Middle frontal gyrus (tissue), 1 donor: ENCODE measurements at regions not wholly inside any gene's neighbourhood (a gene's known extent, or its start where the extent isn't known, plus 50 kb on each side); places are given as distances from the start of the nearest gene placed in this dataset.
"Not testable (repeated sequence)": the region's sequence is repeated elsewhere in the genome, so short reads cannot be mapped to it uniquely, and the experiment has no call there.

Experiments used
- DNase-seq: peaks from one replicate; pipeline ENCODE4 v3.0.0-alpha.2; 2015; ENCODE audit warnings: low spot score; ENCODE audit errors: extremely low spot score

DNA sequence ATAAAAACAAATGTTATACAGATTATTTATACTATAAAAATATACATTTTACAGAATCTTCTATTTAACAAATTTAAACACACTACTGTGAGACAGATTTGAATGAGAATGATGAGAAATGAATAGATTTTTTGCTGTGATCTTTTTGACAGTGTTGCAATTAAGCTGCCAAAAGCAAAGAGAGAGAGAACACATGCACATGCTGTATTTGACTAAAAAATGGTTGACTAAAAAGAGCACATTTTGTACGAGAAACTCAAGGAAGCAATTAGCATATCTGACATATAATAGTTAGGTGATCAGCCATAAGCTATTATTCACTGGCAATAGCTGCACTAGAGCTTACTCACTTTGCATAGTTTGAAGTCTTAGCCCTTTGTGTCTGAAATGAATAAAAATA lies 115.8 kb downstream of the SYT10 start:
- DNase-seq = no peak

DNA sequence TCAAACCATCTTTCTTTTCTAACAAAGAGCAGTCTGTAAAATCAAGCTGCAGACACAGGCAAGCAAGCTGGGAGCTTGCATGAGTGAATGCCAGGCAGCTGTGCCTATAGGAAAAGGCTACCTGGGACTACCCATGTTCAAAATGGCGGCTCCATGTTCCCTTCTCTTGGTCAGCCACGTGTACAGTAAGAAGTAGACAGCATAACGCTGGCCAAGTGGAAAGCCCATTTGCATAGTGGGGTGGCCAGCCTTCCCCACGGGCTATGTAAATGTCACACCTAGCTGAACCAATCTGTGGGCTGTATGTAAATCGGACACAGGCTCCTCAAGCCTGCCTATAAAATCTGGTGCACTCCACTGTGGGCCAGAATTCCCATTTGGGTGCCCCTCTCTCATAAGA lies 117.1 kb downstream of the SYT10 start:
- DNase-seq = no peak

DNA sequence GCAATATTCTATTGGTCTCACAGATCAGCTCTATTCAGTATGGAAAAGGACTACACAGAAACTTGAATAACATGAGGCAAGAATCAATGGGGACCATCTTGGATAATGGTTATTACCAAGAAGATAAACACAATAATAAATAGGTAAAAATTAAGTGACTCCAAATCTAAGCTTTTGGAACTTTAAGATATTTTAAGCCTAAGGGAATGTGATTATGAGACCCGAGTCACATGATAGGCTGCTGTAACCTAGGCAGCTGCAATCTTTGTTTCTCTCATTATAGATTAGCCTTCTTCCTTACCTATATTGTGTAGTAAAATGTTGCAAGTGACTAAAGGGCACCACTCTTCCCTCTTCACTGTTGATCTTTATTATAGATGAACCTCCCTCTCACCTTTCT lies 121.9 kb downstream of the SYT10 start:
- no peak for DNase-seq

DNA sequence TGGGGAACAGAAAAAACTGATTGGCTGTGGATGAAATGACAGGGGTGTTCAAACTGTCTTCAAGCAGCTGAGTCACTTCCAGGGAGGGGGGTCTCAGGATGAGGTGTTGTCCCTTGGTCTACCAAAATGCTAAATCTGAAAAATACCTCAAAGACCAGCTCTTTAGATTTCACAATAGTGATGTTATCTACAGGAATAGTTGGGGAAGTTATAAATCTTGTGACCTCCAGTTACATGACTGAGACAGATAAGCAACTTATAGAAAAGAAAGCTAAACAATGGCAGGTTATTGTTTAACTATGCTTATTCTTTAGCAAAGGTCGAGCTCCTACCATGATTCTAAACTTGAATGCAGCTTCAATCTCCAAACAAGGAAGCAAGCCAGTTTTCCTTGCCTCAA lies 125.4 kb downstream of the SYT10 start:
- no peak for DNase-seq

DNA sequence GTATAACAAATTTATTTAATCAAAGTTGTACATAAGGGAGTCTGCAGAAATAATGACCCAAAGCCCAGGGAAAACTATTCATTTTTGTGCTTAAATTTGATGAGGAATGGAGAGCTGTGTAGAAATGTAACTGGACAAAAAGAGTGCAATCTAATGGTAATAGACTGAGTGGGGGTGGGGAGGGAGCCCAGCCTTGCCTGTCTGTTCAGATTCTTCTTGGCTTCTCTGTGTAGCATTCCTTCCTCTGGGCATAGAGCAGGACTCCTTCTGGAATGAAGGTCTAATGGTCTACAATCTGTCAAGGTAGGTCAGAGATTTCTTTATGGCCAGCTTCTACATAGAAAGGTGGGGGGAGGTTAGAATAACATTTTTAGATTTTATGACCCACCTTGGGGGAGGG lies 126.1 kb downstream of the SYT10 start:
- no peak for DNase-seq

DNA sequence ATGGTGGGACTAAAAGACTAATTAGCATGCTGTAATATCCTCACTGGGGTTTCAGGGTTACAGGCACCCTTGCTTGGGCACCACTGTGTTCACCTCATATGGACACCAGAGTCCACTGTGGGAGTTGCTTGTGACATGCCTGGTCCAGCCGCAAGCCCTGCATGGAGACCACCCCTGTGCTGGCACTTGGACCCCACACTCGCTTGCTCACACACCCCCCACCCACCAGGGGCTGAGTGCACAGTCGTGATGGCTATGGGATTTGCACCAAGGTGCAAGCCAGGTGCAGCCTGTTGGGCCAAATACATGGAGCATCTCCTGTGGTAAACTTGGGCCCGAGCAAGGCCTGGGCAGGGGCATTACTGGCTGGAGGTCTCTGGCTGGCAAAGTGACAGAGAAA lies 129.1 kb downstream of the SYT10 start:
- no peak for DNase-seq

DNA sequence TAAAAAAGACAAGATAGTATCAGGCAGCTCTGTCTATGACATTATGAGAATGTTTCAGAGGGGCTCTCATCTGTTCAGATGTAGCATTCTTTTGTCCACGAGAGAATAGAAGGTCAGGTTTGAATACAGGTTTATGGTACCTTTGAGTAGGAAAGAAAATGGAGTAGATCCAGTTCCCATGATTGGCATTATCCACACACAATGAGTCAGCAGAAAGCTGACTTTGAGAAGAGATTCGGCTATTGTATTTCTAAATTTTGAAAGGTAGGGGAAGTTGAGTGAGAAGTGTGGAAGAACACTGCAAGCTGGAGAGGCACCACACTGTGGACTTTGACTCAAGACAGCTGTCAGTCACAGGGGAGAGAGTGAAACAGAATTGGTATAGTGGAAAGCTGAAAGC lies 135.4 kb downstream of the SYT10 start:
- no peak for DNase-seq

DNA sequence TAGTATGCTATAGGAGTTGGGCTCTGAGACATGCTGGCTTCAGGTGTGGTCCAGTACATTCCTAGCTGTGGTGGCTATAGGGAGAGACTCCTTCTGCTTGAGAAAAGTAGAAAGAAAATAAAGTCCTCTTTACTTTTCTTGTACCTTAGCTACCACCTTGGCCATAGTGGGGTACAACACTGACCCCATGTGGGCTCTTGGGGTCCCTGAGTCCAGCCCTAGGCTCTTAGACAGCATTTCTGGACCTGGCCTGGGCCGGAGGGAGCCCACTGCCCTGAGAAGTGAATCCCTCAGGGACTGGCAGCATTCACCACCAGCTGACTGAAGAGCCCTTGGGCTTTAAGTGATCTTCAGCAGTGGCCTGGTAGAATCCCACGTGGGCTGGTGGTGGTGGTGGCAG lies 143.1 kb downstream of the SYT10 start:
- DNase-seq = no peak

DNA sequence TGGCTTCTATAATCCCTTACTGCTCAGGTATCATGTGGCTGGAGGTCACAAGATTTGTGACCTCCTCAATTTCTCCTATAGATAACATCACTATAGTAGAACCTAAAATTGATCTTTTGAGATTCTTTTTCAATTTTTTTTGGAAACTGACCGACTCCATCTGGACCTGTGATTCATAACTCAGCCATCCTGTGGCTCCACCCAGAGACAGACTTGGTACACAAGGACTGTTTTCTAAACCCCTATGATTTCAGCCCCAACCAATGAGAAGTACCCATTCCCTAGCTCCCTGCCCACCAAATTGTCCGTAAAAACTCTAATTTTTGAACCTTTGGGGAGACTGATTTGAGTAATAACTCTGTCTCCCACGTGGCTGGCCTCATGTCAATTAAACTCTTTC lies 148.9 kb downstream of the SYT10 start:
- no peak for DNase-seq

DNA sequence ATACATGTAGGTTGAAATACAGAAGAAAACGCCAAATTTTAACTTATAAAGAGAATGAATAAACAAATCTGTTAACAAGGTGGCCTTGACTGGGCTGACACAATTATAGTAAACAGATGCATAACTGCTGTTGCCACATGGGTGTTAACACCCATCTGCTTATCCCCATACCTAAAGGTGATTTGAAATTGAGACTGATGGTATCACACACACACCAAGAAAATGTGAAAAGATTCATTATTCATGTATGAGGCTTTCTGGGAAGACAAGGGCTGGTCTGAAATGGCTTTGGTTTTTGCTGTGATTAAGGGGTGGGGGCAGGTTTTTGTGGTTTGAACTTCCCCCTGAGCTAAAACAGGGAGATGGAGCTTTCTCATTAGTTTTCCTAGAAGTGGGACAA lies 156.6 kb downstream of the SYT10 start:
- no peak for DNase-seq

DNA sequence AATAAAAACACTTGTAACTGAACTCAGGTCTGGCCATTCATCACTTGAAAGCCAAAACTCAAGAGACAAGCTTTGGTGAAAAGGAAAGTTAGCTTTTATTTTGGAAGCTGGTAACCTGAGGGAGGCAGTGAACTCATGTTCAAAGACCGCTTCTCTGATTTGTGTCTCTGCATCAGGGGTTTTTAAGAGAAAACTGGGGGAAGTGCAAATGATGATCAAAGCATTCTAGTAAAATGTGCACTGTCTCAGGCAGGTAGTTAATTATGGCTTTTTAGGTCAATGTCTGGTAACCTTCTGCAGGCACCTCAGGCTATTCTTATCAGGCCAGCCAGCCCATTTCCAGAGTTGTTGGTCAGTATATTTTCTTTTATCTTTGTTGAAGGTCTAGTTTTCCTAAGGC lies 162.2 kb downstream of the SYT10 start:
- DNase-seq = no peak

DNA sequence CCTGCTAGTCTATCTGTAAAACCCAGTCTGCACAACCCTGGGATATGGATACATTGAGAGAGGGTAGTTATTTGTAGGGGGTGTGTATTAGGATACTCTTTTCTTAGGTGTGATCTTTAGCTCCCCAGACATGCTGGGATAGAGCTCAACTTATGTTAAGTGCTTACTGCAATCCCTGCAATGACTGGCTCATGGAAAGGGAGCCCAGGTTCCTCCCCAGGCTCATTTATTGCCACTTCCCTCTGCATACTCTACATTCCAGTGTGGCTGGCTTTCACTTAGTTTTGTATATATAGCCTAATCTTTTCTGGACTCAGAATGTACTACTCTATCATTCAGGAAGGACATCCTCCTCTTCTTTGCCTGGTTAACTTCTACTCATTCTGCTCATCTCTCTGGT lies 172.0 kb downstream of the SYT10 start:
- no peak for DNase-seq

DNA sequence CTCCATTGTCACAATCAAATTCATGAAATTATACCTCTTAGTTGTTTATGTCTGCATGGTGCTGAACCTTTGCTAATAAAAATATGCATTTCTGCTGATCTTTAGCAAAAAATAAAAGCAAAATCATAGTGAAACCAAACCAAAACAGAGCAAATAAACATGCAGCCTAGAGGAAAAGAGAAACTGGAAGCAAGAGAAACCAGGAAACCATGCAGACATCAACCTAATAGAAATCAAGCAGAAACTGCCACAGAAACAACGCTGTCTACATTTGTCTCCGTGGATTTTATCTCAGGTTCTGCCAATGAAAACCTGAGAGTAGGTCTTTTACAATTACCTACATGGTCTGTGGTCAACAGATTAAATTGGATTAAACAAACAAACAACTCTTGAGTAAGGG lies 173.7 kb downstream of the SYT10 start:
- DNase-seq = no peak

DNA sequence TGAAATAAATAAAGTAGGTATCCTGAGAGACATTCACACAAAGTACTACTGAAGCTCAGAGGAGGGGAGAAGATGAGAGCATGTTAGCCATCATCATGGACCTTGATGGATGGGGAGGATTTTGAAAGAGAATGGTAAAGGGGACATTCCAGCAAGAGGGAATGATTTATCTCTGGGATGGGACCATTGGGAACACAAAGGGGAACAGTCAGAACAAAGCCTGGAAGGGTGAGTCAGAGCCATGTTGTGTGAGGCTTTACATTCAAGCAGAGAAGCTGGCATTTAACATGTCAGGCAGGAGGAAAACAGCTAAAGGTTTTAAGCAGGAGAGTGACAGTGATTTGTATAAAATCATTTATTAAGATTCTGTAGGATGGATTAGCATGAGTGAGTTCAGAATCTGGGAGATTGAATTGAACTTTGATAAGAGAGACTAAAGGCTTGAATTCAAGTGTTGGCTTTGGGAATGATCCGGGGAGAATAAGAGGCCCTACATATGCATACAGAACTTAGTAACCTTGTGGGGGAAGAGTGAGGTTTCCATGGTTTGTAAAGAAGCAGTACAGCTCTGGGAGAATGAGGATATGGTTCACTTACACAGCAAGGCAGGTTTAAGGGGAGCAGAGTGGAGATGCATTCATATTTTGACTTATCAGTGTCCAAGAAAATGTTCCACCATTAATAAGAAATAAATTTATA lies 174.4 kb downstream of the SYT10 start:
- DNase-seq = no peak

DNA sequence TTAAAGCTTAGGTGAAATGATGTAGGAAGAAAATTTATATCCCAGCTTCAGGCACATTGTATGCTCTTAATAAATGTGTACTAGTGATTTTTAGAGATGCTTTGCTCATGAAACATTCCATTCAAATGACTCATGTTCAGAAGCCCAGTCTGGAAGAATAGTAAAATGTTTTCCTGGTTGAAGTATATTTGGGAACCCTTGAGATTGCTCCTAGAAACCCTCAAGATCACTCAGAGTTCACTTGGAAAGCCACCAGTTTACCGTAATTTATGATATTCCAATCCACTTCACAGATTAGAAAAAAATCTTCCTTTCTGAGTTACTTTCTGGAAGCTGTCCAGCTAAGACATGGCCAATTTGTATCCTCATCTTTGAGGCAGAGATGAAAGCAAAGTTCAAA lies 186.4 kb downstream of the SYT10 start:
- no peak for DNase-seq

DNA sequence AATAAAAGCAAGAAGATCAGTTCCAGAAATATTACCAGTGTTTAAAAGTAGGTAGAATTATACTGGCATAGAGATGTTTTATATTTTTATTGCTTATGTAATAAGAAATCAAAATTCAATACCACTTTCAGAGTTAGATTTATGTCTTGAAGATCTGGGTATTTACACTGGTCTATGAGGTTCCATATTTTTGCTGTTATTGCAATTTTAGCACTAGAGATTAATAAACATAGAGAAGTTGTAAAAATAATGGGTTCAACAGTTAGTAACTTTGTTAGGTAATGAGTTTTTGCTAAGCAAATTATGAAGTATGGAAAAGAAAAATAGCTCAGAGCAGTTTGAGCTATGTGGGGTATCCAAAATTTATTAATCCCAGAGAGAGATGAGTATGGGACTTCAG lies 188.1 kb downstream of the SYT10 start:
- DNase-seq = no peak

DNA sequence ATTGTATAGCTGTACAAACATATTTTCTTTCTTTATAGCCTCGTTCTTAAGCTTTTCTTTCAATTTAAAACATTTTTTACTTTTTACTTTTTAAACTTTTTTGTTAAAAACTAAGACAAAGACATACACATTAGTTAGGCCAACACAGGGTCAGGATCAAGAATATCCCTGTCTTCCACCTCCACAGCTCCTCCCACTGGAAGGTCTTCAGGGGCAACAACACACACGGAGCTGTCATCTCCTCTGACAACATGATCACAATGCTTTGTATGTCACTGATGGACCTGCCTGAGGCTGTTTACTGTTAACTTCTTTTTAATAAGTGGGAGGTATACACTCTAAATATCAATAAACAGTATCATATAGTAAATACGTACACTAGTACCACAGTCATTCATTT lies 191.3 kb downstream of the SYT10 start:
- no peak for DNase-seq

DNA sequence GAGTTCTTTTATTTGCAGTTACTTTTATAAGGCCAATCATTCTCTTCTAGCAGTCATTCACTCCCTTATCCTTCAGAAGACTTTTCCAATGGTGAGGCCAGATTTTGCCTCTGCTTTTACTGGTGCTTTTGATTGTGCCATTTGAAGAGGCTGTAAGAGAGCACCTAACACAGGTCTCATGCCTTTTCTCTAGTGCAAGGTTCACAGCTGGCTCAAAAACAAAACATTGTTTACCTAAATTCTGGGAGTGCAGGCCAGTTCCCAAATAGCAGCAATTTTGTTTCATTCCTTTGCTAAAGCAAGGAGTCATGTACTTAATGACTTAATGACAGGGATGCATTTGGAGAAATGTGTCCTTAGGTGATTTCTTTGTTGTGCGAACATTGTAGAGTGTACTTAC lies 192.0 kb downstream of the SYT10 start:
- DNase-seq = no peak

DNA sequence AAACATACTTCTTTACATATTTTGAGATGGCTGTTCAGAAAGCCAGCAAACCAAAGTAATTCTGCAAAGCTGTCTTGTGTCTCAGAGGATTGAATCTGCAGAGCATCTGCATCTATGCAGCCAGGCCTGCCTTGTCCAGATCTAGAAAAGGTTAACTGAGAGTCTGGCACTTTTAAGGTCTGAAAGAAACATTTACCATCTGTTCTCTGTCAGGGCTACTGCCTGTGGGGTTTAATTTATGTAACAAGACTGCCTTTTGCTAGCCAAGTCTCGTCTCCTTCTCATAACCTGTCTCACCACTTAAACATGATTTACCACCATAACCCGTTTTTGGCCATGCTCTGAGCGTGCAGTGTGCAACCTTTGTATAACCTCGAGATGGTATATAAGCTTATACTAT lies 194.2 kb downstream of the SYT10 start:
- no peak for DNase-seq

DNA sequence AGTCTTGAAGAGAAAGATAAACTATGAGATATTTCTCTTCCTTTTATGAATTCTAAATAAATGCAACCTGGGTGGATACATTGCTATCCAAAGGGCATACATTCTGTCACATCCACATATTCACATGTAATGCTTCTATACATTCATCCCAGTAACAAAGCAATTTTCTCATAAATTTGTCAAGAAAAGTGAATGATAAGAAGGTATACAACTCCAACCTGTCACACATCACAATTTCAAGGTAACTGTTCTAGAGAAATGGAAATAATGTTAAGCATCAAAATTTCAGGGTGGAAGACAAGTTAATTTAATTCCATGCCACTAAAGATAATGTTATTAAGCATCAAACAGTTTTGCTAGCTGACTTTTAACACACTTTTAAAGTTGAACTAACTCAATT lies 212.9 kb downstream of the SYT10 start:
- DNase-seq = no peak

DNA sequence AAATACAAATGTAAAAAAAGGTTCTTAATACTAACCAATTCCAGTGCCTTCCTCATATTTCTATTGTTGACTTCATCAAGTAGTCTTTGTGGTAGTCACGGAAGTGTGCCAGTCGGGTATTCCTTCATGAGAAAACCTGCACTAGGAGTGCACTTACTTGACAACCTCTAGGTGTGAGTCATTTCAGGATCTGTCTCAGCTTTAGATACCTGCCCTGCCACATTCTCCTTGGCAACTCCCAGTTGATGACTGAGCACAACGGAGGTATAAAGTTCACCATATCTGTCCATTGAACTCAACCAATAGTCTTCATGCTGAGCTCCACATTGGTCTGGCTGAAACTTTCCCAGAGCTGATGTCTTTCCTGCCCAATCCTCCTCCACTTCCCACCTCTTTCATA lies 215.7 kb downstream of the SYT10 start:
- no peak for DNase-seq

DNA sequence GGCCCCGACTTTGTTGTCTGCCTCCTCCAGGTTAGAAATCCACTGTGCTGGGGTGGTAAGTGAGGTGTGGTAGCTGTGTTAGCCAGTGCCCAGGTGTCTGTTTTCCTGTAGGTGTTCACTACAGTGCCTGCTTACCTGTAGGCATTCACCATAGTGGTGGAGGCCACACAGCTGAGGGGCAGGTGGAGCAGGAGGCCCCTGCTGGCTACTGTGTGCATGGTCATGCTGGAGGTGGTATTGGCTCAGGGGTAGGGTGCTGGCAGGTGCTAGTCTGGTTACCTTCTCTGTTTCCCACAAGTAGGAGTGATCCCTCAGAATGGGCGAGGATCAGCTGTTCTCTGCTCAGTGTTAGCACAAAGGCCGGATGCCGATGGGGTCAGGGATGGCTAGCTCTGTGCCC lies 217.3 kb downstream of the SYT10 start:
- no peak for DNase-seq

DNA sequence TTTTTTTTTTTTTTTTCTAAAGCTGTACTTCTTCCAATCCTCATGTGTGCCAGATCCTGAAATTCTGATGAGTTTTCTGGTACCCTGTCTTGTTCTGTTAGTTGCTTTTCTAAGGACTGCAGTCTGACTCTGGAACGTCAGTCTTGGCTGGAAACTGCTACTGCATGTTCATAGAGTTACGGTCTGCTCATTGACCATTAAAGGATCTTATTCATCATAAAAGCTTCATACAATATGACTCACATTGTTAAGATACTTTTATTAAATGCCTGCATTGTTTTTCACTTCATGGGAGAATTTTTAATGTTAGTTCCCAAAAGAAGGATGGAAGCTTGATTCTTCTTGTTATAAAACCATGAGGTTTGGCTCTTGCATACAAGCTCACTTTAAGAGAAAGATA lies 233.6 kb downstream of the SYT10 start:
- no peak for DNase-seq

DNA sequence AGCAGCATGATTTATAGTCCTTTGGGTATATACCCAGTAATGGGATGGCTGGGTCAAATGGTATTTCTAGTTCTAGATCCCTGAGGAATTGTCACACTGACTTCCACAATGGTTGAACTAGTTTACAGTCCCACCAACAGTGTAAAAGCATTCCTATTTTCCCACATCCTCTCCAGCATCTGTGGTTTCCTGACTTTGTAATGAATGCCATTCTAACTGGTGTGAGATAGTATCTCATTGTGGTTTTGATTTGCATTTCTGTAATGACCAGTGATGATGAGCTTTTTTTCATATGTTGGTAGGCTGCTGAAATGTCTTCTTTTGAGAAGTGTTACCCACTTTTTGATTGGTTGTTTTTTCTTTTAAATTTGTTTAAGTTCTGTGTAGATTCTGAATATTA lies 245.2 kb downstream of the SYT10 start:
- not testable (repeated sequence) for DNase-seq
